ENCODE measurements at regions not wholly inside any gene's neighbourhood (a gene's known extent, or its start where the extent isn't known, plus 50 kb on each side); places are given as distances from the start of the nearest gene placed in this dataset.

- TF ChIP-seq CTCF (IDR thresholded peaks at IDR 0.05), result no peak
These were observed 157.5 kb downstream of the UNC5CL start for GRCh38 chr6:40881501-40881900.

GRCh38 chr6:40880906-40881305 lies 158.1 kb downstream of the UNC5CL start:
- no peak for TF ChIP-seq CTCF (IDR thresholded peaks at IDR 0.05)

- no peak for TF ChIP-seq CTCF (IDR thresholded peaks at IDR 0.05)
These were observed 159.9 kb downstream of the UNC5CL start for GRCh38 chr6:40879169-40879568.

GRCh38 chr6:40877362-40877761 lies 161.7 kb downstream of the UNC5CL start:
- no peak for TF ChIP-seq CTCF (IDR thresholded peaks at IDR 0.05)

GRCh38 chr6:40876336-40876735 lies 162.7 kb downstream of the UNC5CL start:
- TF ChIP-seq CTCF (IDR thresholded peaks at IDR 0.05), result no peak

GRCh38 chr6:40874495-40874894 lies 164.5 kb downstream of the UNC5CL start:
- TF ChIP-seq CTCF (IDR thresholded peaks at IDR 0.05), result no peak

- no peak for TF ChIP-seq CTCF (IDR thresholded peaks at IDR 0.05)
These were observed 167.6 kb downstream of the UNC5CL start for GRCh38 chr6:40871424-40871823.

- no peak for TF ChIP-seq CTCF (IDR thresholded peaks at IDR 0.05)
These were observed 178.6 kb downstream of the UNC5CL start for GRCh38 chr6:40860443-40860842.
